ENCODE measurements at regions not wholly inside any gene's neighbourhood (a gene's known extent, or its start where the extent isn't known, plus 50 kb on each side); places are given as distances from the start of the nearest gene placed in this dataset.

GRCh38 chr19:5251096-5252065 is 89.2 kb downstream of the PTPRS start:
- ATAC-seq (ENCODE audit: low FRiP score) (no peak), DNase-seq (ENCODE audit: low spot score) (no peak)
- TF ChIP-seq CTCF (IDR thresholded peaks at IDR 0.05), result no peak

GRCh38 chr19:5250127-5250659 is 90.4 kb downstream of the PTPRS start:
- peak; percentile 46 for ATAC-seq (ENCODE audit: low FRiP score)
- TF ChIP-seq CTCF (IDR thresholded peaks at IDR 0.05), result no peak
- no peak for DNase-seq (ENCODE audit: low spot score)

- ATAC-seq (ENCODE audit: low FRiP score) (no peak), DNase-seq (ENCODE audit: low spot score) (no peak)
- no peak for TF ChIP-seq CTCF (IDR thresholded peaks at IDR 0.05)
These were observed 91.1 kb downstream of the PTPRS start for GRCh38 chr19:5249526-5249925.

- TF ChIP-seq CTCF (IDR thresholded peaks at IDR 0.05), result no peak
- DNase-seq (ENCODE audit: low spot score) (no peak), ATAC-seq (ENCODE audit: low FRiP score) (no peak)
These were observed 92.5 kb downstream of the PTPRS start for GRCh38 chr19:5247957-5248705.

- TF ChIP-seq CTCF (IDR thresholded peaks at IDR 0.05), result no peak
- DNase-seq (ENCODE audit: low spot score), result no peak
- no peak for ATAC-seq (ENCODE audit: low FRiP score)
These were observed 94.0 kb downstream of the PTPRS start for GRCh38 chr19:5246554-5247155.

GRCh38 chr19:5245631-5246553 is 94.7 kb downstream of the PTPRS start:
- no peak for TF ChIP-seq CTCF (IDR thresholded peaks at IDR 0.05)
- no peak for ATAC-seq (ENCODE audit: low FRiP score)
- no peak for DNase-seq (ENCODE audit: low spot score)
